Fibroblast of lung (primary cell): ENCODE measurements at regions not wholly inside any gene's neighbourhood (a gene's known extent, or its start where the extent isn't known, plus 50 kb on each side); places are given as distances from the start of the nearest gene placed in this dataset.
"Not testable (repeated sequence)": the region's sequence is repeated elsewhere in the genome, so short reads cannot be mapped to it uniquely, and the experiment has no call there.

Source experiments
- DNase-seq, 2 donors: peaks; one replicate each; pipeline versions ENCODE4 v3.0.0 to v3.0.0-alpha.2; 2010; ENCODE audit warnings: low read depth in 2 of 2
- H2AFZ ChIP-seq: 2 replicates; pipeline ENCODE4 v1.5.1; 2012; ENCODE audit warnings: low read length, control low read depth, inconsistent platforms
- H3K27ac ChIP-seq: 2 replicates; pipeline ENCODE4 v1.5.1; 2011; ENCODE audit warnings: low read length, control low read depth; ENCODE audit not compliant: insufficient read depth
- H3K27me3 ChIP-seq: 2 replicates; pipeline ENCODE4 v1.5.1; 2011; ENCODE audit warnings: mild to moderate bottlenecking, low read length; ENCODE audit not compliant: control insufficient read depth, insufficient read depth
- H3K36me3 ChIP-seq: 2 replicates; pipeline ENCODE4 v1.5.1; 2011; ENCODE audit warnings: low read length; ENCODE audit not compliant: control insufficient read depth, insufficient read depth
- H3K4me1 ChIP-seq: 2 replicates; pipeline ENCODE4 v1.5.1; 2011; ENCODE audit warnings: low read length; ENCODE audit not compliant: control insufficient read depth, insufficient read depth; ENCODE audit errors: extremely low read depth
- H3K4me2 ChIP-seq: 2 replicates; pipeline ENCODE4 v1.5.1; 2011; ENCODE audit warnings: low read length, control low read depth; ENCODE audit not compliant: insufficient read depth; ENCODE audit errors: extremely low read depth
- H3K4me3 ChIP-seq, 4 experiments: fragments of 200-600 bp in 1 of 4; sonication (generic) in 1 of 4; replicated peaks in 1 of 4; 2 replicates each; pipeline ENCODE4 v1.5.1; 2011 to 2016; ENCODE audit warnings: low read length in 4 of 4, low read depth in 3 of 4, mild to moderate bottlenecking in 3 of 4, control low read depth in 2 of 4, inconsistent platforms in 1 of 4, mixed read lengths in 1 of 4; ENCODE audit not compliant: insufficient read depth in 1 of 4; ENCODE audit errors: control extremely low read depth in 1 of 4
- H3K79me2 ChIP-seq: 2 replicates; pipeline ENCODE4 v1.5.1; 2012; ENCODE audit warnings: mild to moderate bottlenecking, low read length, inconsistent platforms; ENCODE audit not compliant: control insufficient read depth, insufficient read depth
- H3K9ac ChIP-seq: 2 replicates; pipeline ENCODE4 v1.5.1; 2011; ENCODE audit warnings: mild to moderate bottlenecking, low read length, control low read depth; ENCODE audit not compliant: insufficient read depth
- H3K9me3 ChIP-seq: 2 replicates; pipeline ENCODE4 v1.5.1; 2012; ENCODE audit warnings: low read depth, low read length; ENCODE audit not compliant: control insufficient read depth, insufficient read depth
- H4K20me1 ChIP-seq: 2 replicates; pipeline ENCODE4 v1.5.1; 2011; ENCODE audit warnings: low read length; ENCODE audit not compliant: control insufficient read depth, insufficient read depth; ENCODE audit errors: extremely low read depth
- CTCF ChIP-seq, 2 donors: IDR thresholded peaks in 1 of 2; conservative IDR thresholded peaks in 1 of 2; 1 replicate in 1 of 2; 2 replicates in 1 of 2; pipeline ENCODE4 v1.5.1; 2011 to 2012; ENCODE audit warnings: low read length in 2 of 2, control low read depth in 1 of 2, inconsistent platforms in 1 of 2, low read depth in 1 of 2, mild to moderate bottlenecking in 1 of 2
- EZH2 ChIP-seq: IDR thresholded peaks from 2 replicates; pipeline ENCODE4 v1.5.1; 2012; ENCODE audit warnings: low read length, control low read depth, mild to moderate bottlenecking; ENCODE audit errors: missing control alignments

- TF ChIP-seq EZH2, result no peak
- no peak for TF ChIP-seq CTCF (conservative IDR thresholded peaks at IDR 0.05 in 1 of 2, IDR thresholded peaks at IDR 0.05 in 1 of 2; ENCODE audit: low read depth in 1 of 2, low read length in 2 of 2)
- H3K27me3 ChIP-seq, result no peaks in the 10 kb centered on the region
- no peak overlapping the region for H3K9ac ChIP-seq
- H3K4me2 ChIP-seq, result no peak overlapping the region
- no peak overlapping the region for H3K4me3 ChIP-seq
- H3K4me1 ChIP-seq, result no peaks in the 10 kb centered on the region
- DNase-seq, result no peak
- H3K36me3 ChIP-seq, result no peaks in the 10 kb centered on the region
- no peaks in the 10 kb centered on the region for H4K20me1 ChIP-seq
- no peaks in the 10 kb centered on the region for H3K79me2 ChIP-seq
- H2AFZ ChIP-seq, result no peak overlapping the region
- no peak overlapping the region for H3K27ac ChIP-seq
- no peaks in the 10 kb centered on the region for H3K9me3 ChIP-seq
Measured at GRCh38 chr1:47501069-47501468, 63.2 kb downstream of the FOXD2 start.

- H3K27me3 ChIP-seq, result peaks cover 14% of the 10 kb centered on the region
- TF ChIP-seq EZH2 (no peak), CTCF (conservative IDR thresholded peaks at IDR 0.05 in 1 of 2, IDR thresholded peaks at IDR 0.05 in 1 of 2; ENCODE audit: low read depth in 1 of 2, low read length in 2 of 2) (no peak)
- DNase-seq, result no peak
Measured at GRCh38 chr1:47502746-47503370, 65.0 kb downstream of the FOXD2 start.

GRCh38 chr1:47504840-47505239 lies 67.0 kb downstream of the FOXD2 start:
- H4K20me1 ChIP-seq, DNase-seq, H2AFZ ChIP-seq, H3K4me3 ChIP-seq, H3K9me3 ChIP-seq, H3K4me1 ChIP-seq, H3K9ac ChIP-seq, H3K27ac ChIP-seq, H3K4me2 ChIP-seq, H3K79me2 ChIP-seq, H3K36me3 ChIP-seq: not testable (repeated sequence)
- H3K27me3 ChIP-seq, result peaks cover 22% of the 10 kb centered on the region

More at GRCh38 chr1:47502746-47503370, 65.0 kb downstream of the FOXD2 start:
- no peaks in the 10 kb centered on the region for H4K20me1 ChIP-seq
- no peaks in the 10 kb centered on the region for H3K36me3 ChIP-seq
- no peak overlapping the region for H3K4me2 ChIP-seq
- H3K9me3 ChIP-seq, result no peaks in the 10 kb centered on the region
- H3K4me1 ChIP-seq, result no peaks in the 10 kb centered on the region
- H3K27ac ChIP-seq, result no peak overlapping the region
- H3K4me3 ChIP-seq, result no peak overlapping the region
- no peaks in the 10 kb centered on the region for H3K79me2 ChIP-seq
- H2AFZ ChIP-seq, result no peak overlapping the region
- H3K9ac ChIP-seq, result no peak overlapping the region
